IPS DF 19.7 (cell line): ENCODE measurements at regions not wholly inside any gene's neighbourhood (a gene's known extent, or its start where the extent isn't known, plus 50 kb on each side); places are given as distances from the start of the nearest gene placed in this dataset.

Experiments used
- DNase-seq: peaks from one replicate; pipeline ENCODE4 v3.0.0-alpha.2; 2013; ENCODE audit warnings: low read depth, low spot score

DNA sequence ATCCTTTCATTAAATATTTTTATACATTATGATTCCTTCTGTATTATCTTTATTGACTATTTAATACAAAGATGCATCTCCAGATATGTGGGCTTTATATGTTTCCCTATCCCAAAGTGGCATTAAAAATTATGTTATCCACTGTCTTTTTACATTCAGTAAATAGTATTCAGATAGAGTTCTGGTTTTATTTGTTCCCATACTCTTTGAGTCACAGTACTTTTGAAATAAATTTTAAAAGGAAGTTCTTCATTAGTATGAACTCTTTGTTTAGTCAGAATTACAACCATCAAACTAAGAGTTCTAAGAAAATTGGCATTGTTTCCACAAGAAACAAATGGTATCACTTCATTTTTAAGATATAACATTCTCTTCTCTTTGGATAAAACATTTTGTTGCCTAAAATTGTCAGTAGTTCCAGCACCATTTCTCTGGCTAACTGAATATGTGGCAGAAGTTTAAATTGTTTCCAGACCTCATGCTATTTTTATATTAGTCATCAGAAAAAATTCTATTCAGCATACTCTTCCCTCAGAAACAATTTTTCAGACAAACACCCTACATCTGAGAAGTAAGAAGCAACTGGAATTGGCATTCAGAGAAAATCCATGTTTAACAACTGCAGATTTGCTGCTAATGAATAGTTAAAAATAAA is 88.5 kb upstream of the COL5A2 start:
- no peak for DNase-seq

DNA sequence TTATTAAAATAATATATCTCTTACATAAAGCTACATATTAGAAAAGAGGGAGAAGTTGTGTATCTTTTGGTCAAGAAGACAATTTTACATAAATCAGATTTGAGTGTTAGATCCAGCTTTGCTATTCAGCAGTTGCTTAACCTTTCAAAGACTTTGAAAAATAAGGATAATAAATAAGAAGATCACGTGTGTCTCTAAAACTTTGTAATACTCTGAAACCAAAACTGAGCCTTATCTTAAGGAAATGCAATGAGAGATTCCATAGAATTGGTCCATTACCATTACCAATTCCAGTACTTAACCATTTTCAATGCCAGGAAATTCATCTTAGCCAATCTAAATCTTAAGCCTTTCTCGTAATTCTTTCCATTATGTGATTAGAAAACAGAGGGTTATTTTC is 89.2 kb upstream of the COL5A2 start:
- no peak for DNase-seq

DNA sequence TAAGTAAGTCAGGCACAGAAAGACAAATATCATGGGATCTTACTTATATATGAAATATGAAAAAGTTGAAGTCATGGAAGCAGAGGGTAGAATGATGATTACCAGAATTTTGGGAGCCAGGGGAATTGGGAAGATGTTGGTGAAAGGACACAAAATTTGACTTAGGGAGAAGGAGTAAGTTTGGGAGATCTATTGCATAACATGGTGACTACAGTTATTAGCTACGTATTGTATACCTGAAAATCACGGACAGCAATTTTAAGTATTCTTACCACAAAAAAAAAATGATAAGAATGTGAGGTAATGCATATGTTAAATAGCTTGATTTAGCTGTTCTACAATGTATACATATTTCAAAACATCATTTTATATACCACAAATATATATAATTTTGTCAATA is 94.2 kb upstream of the COL5A2 start:
- DNase-seq, result no peak

GRCh38 chr2:189274361-189274760 is 94.8 kb upstream of the COL5A2 start:
- no peak for DNase-seq

GRCh38 chr2:189276277-189276676 is 96.7 kb upstream of the COL5A2 start:
- DNase-seq, result no peak

DNA sequence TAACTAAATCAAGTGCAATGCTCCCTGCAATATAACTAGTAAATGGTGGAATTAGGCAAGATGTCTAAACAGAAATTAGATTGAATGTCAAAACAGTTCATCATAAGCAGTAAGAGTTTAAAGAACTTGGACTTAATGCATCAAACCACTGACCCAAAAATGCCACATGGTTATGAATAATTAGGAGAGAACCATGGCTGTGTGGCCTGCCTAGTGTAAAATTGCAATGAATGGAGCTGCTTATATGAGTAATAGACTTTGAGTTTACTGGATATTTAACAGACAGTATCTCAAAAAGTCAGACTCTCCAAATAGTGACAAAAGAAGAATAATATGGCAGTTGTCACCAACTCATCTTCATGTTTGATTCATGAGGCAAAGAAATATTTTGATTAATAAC is 101.6 kb upstream of the COL5A2 start:
- no peak for DNase-seq

GRCh38 chr2:189285349-189285748 is 105.8 kb upstream of the COL5A2 start:
- DNase-seq, result no peak

DNA sequence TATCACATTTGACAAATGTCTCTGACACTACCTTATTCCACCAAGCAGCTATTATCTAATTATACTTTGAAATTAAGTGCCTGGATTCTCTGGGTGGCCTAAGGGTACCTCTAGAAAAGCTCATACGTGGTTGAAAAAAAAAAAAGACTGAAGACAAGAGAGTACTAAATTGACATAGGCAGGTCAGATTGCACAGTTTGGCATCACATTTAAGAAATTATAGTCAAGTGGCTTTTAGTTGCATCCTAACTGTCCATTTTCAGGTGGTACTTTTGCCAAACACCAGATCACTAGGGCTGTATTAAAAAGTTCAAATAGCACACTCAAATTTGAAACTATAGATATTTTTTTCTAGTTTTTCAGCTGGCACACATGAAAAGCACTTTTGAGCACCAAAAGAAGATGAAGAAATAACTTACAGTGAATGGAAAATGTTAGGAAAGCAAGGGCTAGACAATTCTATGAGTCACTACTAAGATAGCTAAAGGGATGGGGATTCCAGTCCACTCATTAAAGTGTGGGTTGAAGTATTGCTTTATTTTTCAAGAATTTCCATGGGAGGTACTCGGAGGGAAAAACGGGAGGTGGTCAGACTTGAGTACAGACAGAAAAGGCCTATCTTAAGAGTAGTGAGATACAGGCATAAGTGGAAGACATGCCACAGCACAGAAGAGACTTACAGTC is 106.5 kb upstream of the COL5A2 start:
- no peak for DNase-seq

GRCh38 chr2:189287363-189287762 is 107.8 kb upstream of the COL5A2 start:
- no peak for DNase-seq

GRCh38 chr2:189287982-189288521 is 108.5 kb upstream of the COL5A2 start:
- peak; percentile 33 for DNase-seq

DNA sequence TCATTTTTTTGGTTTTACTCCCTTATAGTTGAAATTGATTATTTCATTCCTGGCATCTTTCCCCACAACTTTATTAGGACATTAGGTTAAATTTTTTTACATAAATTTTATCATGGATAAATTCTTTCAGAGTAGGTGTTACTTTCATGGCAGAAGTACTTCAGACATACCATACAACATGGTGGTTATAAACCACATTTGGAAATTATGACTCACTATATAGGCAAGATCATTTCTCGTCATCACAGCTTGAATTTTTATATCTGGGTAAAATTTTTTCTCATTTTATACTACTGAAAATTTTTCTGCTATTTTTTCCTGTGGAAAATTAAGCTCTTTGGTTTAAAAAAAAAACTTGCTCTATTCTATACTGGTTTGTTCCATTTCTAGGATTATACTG is 111.9 kb upstream of the COL5A2 start:
- no peak for DNase-seq

GRCh38 chr2:189293164-189293563 is 113.6 kb upstream of the COL5A2 start:
- no peak for DNase-seq

- no peak for DNase-seq
These were observed 117.9 kb upstream of the COL5A2 start for GRCh38 chr2:189297446-189297845.

- DNase-seq, result no peak
These were observed 118.5 kb upstream of the COL5A2 start for GRCh38 chr2:189298038-189298437.

- DNase-seq, result no peak
These were observed 118.9 kb upstream of the COL5A2 start for GRCh38 chr2:189298481-189298880.

- DNase-seq, result no peak
These were observed 120.4 kb upstream of the COL5A2 start for GRCh38 chr2:189299974-189300373.

GRCh38 chr2:189300916-189301315 is 121.4 kb upstream of the COL5A2 start:
- DNase-seq, result no peak

DNA sequence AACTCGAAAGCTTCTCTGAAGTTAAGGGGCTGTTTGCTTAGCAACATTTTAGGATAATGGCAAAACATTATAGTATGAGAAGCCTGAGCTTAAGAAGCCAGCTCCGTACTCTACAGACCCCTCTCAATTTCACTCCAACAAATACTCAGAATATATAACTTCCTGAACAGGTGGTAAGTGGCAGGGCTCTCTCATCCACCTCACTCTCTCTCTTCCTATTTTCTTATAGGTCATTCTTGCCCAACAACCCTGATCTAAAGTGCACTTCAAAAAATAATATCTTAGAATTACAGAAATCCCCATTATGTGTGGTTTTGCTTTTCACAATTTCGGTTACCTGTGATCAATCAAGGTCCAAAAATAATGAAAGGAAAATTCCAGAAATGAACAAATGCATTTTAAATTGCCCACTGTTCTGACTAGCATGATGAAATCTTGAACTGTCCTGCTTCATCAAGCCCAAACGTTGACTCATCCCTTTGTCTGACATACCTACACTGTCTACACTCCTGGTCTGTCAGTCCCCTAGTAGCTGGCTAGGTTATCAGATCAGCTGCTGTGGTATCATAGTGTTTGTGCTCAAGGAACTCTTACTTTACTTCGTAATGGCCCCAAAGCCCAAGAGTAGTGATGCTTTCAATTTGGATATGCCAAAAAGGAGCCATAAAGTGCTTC is 122.8 kb upstream of the COL5A2 start:
- DNase-seq, result no peak

DNA sequence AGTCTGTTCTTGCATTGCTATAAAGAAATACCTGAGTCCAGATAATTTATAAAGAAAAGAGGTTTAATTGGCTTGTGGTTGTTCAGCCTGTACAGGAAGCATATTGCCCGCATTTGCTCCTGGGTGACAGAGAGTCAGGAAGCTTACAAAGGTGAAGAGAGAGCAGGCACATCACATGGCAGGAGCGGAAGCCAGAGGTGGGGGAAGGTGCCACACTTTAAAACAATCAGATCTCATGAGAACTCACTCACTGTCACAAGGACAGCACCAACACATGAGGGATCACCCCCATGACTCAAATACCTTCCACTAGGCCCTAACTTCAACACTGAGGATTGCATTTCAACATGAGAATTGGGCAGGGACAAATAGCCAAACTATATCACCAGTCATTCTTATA is 124.8 kb upstream of the COL5A2 start:
- DNase-seq, result no peak

- no peak for DNase-seq
These were observed 125.9 kb upstream of the COL5A2 start for GRCh38 chr2:189305291-189305943.

GRCh38 chr2:189306525-189306924 is 127.0 kb upstream of the COL5A2 start:
- DNase-seq, result no peak
